ENCODE measurements at regions not wholly inside any gene's neighbourhood (a gene's known extent, or its start where the extent isn't known, plus 50 kb on each side); places are given as distances from the start of the nearest gene placed in this dataset.

GRCh38 chr4:22030307-22030706 is 81.7 kb upstream of the KCNIP4 start:
- Mint-ChIP-seq H3K27ac (ENCODE audit: unreplicated experiment) (no peak overlapping the region), H3K4me1 (no peaks in the 10 kb centered on the region), H3K36me3 (ENCODE audit: low read depth) (no peaks in the 10 kb centered on the region), H3K4me3 (no peak overlapping the region), H3K9me3 (no peaks in the 10 kb centered on the region), H3K27me3 (ENCODE audit: low read depth) (no peaks in the 10 kb centered on the region)
- no peak for DNase-seq (ENCODE audit: low read depth, low spot score)
- TF ChIP-seq CTCF (conservative IDR thresholded peaks at IDR 0.05), result no peak

GRCh38 chr4:22029803-22030202 is 81.2 kb upstream of the KCNIP4 start:
- H3K9me3 Mint-ChIP-seq, result no peaks in the 10 kb centered on the region
- DNase-seq (ENCODE audit: low read depth, low spot score), result no peak
- no peaks in the 10 kb centered on the region for H3K27me3 Mint-ChIP-seq (ENCODE audit: low read depth)
- TF ChIP-seq CTCF (conservative IDR thresholded peaks at IDR 0.05), result no peak
- H3K27ac Mint-ChIP-seq (ENCODE audit: unreplicated experiment), result no peak overlapping the region
- H3K36me3 Mint-ChIP-seq (ENCODE audit: low read depth), result no peaks in the 10 kb centered on the region
- no peaks in the 10 kb centered on the region for H3K4me1 Mint-ChIP-seq
- H3K4me3 Mint-ChIP-seq, result no peak overlapping the region

GRCh38 chr4:22021106-22021505 is 72.5 kb upstream of the KCNIP4 start:
- Mint-ChIP-seq H3K27me3 (ENCODE audit: low read depth) (no peaks in the 10 kb centered on the region), H3K4me3 (no peak overlapping the region), H3K4me1 (no peaks in the 10 kb centered on the region), H3K36me3 (ENCODE audit: low read depth) (no peaks in the 10 kb centered on the region), H3K9me3 (peaks cover 4% of the 10 kb centered on the region), H3K27ac (ENCODE audit: unreplicated experiment) (no peak overlapping the region)
- no peak for TF ChIP-seq CTCF (conservative IDR thresholded peaks at IDR 0.05)
- no peak for DNase-seq (ENCODE audit: low read depth, low spot score)

- no peak for TF ChIP-seq CTCF (conservative IDR thresholded peaks at IDR 0.05)
- no peak overlapping the region for H3K4me3 Mint-ChIP-seq
- no peaks in the 10 kb centered on the region for H3K4me1 Mint-ChIP-seq
These were observed 71.6 kb upstream of the KCNIP4 start for GRCh38 chr4:22020129-22020528.

DNA sequence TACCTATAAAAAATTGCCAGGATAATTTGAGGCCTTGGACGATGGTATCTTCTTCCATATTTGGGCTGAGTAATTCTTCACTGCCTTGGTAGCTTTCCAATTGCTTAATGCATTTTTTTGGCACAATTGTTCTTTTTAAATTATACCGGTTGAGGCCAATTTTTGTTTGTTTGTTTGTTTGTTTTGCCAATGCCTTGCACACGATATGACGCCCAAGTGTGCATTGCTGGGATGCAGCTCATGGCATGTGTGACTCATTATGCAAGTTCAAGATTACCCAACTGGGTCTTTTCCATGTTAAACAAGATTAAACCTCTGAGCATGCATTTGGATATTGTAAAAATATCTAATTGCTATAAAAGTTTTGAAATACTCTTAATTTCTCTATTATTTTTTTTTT is 71.1 kb upstream of the KCNIP4 start:
- no peak overlapping the region for H3K4me3 Mint-ChIP-seq
- no peak for TF ChIP-seq CTCF (conservative IDR thresholded peaks at IDR 0.05)
- H3K27ac Mint-ChIP-seq (ENCODE audit: unreplicated experiment), result no peak overlapping the region
- no peaks in the 10 kb centered on the region for H3K4me1 Mint-ChIP-seq
- H3K9me3 Mint-ChIP-seq, result peaks cover 4% of the 10 kb centered on the region
- DNase-seq (ENCODE audit: low read depth, low spot score), result no peak
- H3K36me3 Mint-ChIP-seq (ENCODE audit: low read depth), result no peaks in the 10 kb centered on the region
- no peaks in the 10 kb centered on the region for H3K27me3 Mint-ChIP-seq (ENCODE audit: low read depth)

More at GRCh38 chr4:22020129-22020528, 71.6 kb upstream of the KCNIP4 start:
- H3K27ac Mint-ChIP-seq (ENCODE audit: unreplicated experiment), result no peak overlapping the region
- no peaks in the 10 kb centered on the region for H3K27me3 Mint-ChIP-seq (ENCODE audit: low read depth)
- DNase-seq (ENCODE audit: low read depth, low spot score), result no peak
- H3K9me3 Mint-ChIP-seq, result peaks cover 4% of the 10 kb centered on the region
- H3K36me3 Mint-ChIP-seq (ENCODE audit: low read depth), result no peaks in the 10 kb centered on the region

GRCh38 chr4:22014222-22014741 is 65.7 kb upstream of the KCNIP4 start:
- Mint-ChIP-seq H3K4me3 (no peak overlapping the region), H3K9me3 (no peaks in the 10 kb centered on the region), H3K27me3 (ENCODE audit: low read depth) (no peaks in the 10 kb centered on the region), H3K36me3 (ENCODE audit: low read depth) (no peaks in the 10 kb centered on the region), H3K4me1 (no peaks in the 10 kb centered on the region), H3K27ac (ENCODE audit: unreplicated experiment) (no peak overlapping the region)
- no peak for TF ChIP-seq CTCF (conservative IDR thresholded peaks at IDR 0.05)
- DNase-seq (ENCODE audit: low read depth, low spot score), result no peak
